ENCODE measurements at regions not wholly inside any gene's neighbourhood (a gene's known extent, or its start where the extent isn't known, plus 50 kb on each side); places are given as distances from the start of the nearest gene placed in this dataset.

- TF ChIP-seq CTCF (IDR thresholded peaks at IDR 0.05) (no peak), POLR2A (IDR thresholded peaks at IDR 0.05) (no peak)
Observed at GRCh38 chr19:30135093-30135757, 193.2 kb downstream of the URI1 start.

All from esophagus squamous epithelium (tissue), 4 donors.